GM12875 (cell line): ENCODE measurements at regions not wholly inside any gene's neighbourhood (a gene's known extent, or its start where the extent isn't known, plus 50 kb on each side); places are given as distances from the start of the nearest gene placed in this dataset.
"Not testable (repeated sequence)": the region's sequence is repeated elsewhere in the genome, so short reads cannot be mapped to it uniquely, and the experiment has no call there.

Source experiments
- H3K4me3 ChIP-seq: one replicate; pipeline ENCODE4 v1.5.1; 2011; ENCODE audit warnings: low read depth, low read length, control low read depth
- TF ChIP-seq, protein P1 (sequence below): IDR thresholded peaks from 2 replicates; pipeline ENCODE4 v1.5.1; 2011; ENCODE audit warnings: low read depth, mild to moderate bottlenecking, control low read depth, inconsistent platforms, low read length, moderate library complexity, borderline replicate concordance; ENCODE audit not compliant: insufficient read depth

DNA sequence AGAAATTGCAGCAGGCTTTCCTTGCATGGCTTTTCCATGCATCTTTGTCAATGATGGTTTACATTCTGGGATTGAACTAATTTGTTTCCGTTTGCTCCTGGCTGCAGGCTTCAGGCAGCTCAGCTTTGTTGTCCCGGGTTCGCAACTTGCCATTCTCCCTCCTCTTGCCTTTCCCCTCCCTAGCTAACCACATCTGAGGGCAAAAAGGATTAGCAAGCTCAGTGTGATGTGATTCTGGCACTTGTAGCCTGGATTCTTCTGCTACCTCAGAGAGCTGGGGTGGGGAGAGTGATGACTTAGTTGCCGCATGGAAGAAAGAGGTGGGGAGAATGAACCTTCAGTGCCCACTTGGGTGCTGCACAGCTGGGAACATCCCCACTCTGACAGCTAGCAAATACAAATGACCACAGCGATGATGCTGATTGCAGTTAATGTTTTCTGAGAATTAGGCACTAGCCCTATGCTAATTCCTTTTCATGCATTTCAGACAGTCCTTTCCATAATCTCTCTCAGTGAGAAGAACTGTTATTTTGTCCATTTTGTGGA, 120.2 kb upstream of the SALL1 start:
- no peak overlapping the region for H3K4me3 ChIP-seq
- TF ChIP-seq, protein P1, sequence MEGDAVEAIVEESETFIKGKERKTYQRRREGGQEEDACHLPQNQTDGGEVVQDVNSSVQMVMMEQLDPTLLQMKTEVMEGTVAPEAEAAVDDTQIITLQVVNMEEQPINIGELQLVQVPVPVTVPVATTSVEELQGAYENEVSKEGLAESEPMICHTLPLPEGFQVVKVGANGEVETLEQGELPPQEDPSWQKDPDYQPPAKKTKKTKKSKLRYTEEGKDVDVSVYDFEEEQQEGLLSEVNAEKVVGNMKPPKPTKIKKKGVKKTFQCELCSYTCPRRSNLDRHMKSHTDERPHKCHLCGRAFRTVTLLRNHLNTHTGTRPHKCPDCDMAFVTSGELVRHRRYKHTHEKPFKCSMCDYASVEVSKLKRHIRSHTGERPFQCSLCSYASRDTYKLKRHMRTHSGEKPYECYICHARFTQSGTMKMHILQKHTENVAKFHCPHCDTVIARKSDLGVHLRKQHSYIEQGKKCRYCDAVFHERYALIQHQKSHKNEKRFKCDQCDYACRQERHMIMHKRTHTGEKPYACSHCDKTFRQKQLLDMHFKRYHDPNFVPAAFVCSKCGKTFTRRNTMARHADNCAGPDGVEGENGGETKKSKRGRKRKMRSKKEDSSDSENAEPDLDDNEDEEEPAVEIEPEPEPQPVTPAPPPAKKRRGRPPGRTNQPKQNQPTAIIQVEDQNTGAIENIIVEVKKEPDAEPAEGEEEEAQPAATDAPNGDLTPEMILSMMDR: no peak

DNA sequence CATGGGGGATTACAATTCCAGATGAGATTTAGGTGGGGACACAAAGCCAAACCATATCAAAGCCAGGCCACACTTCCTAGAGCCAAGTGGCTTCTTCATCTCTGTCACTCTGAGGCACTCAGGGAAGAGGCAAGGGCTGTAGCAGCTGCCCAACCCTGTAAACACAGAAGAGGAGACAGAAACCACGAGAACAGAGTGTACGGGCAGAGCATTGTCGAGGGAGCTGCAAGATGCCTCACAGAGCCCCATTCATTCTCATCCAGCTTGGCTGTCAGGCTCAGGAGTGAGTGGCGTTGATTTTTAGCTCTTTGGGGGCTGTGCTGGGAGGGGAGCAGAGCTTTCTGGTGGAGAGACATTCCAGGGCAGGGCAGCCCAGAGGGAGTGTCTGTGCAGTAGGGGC, 117.2 kb upstream of the SALL1 start:
- TF ChIP-seq, protein P1: no peak
- no peak overlapping the region for H3K4me3 ChIP-seq

DNA sequence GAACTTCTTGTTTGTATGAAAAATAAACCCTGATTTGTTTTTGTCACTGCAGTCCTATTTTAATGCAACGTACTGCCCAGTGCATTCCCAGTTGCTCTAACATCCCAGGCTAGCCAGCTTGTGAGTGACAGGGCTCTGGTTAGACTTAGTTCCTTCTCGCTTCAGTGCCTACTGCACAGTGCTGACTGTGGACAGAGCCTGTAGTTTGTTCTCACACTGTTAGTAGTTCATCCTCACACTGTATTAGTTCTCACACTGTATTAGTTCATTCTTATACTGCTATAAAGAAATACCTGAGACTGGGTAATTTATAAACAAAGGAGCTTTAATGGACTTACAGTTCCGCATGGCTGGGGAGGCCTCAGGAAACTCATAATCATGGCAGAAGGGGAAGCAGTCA, 116.6 kb upstream of the SALL1 start:
- TF ChIP-seq, protein P1: no peak
- no peak overlapping the region for H3K4me3 ChIP-seq

DNA sequence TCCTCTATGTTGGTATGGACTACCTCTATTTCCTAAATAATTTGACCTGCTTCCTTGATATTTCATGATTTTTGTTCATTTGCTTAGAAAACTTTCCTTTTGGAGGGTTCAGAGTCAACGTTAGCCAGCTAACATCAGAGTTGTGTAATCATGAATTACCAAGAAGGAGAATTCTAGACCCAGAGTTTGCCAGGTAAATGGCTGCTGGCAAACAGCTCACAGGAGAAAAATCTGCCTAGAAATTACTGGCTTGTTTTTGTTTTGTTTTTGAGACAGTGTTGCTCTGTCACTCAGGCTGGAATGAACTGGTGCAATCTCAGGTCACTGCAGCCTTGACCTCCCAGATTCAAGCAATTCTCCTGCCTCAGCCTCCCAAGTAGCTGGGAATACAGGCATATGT, 111.4 kb upstream of the SALL1 start:
- H3K4me3 ChIP-seq: no peak overlapping the region

DNA sequence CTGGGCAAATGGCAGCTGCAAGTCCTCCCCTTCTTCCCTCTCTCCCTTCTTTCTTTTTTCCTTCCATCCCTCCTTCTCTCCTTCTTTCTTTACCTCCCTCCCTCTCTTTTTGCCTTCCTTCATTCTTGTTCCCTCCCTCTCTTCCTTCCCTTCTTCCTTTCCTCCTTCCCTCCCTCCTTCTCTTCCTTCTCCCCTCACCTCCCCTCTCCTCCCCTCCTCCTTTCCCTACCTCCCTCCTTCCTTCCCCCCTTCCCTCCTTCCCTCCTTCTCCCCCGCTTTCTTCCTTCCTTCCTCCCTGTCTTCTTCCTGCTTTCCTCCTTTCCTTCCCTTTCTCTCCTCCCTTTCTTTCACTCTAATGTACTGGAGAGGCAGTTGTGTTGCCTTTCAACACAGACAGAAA, 110.8 kb upstream of the SALL1 start:
- no peak overlapping the region for H3K4me3 ChIP-seq
- TF ChIP-seq, protein P1: no peak

More for the DNA sequence above, 111.4 kb upstream of the SALL1 start:
- TF ChIP-seq, protein P1: no peak

DNA sequence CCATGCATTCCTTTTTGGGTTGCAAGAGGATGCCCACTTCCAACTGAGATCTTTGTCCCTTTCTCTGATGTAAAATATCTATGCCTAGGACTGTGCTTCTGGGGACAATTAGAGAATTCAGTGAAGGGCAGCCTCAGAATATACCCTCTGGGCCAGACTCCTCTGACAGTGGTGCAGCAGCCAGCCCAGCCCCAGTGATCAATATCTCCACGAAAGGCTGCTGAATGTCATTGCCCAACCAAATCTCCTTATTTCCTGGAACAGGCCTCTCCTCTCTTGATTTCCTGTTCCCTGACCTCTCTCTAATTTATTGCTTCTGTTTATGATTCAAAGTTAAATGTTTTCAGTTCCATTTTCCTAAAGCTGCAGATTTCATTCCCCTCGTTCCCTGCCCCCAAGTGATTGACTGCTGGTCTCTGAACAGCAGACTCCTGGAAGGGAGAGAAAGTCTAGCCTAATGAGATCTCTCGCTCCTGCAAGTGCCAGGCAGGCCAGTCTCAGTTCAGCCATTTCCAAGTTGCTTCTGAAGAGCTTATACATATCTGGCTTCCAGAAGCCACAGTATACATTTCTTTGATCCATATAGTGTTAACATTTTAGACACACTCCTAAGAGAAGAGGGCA, 104.4 kb upstream of the SALL1 start:
- no peak overlapping the region for H3K4me3 ChIP-seq
- TF ChIP-seq, protein P1: no peak

DNA sequence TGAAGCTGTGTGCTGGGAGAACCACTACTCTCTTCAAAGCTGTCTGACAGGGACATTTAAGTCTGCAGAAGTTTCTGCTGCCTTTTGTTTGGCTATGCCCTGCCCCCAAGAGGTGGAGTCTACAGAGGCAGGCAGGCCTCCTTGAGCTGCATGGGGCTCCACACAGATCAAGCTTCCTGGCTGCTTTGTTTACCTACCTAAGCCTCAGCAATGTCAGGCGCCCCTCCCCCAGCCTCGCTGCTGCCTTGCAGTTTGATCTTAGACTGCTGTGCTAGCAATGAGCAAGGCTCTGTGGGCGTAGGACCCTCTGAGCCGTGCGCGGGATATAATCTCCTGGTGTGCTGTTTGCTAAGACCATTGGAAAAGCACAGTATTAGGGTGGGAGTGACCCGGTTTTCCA, 103.3 kb upstream of the SALL1 start:
- not testable (repeated sequence) for H3K4me3 ChIP-seq

DNA sequence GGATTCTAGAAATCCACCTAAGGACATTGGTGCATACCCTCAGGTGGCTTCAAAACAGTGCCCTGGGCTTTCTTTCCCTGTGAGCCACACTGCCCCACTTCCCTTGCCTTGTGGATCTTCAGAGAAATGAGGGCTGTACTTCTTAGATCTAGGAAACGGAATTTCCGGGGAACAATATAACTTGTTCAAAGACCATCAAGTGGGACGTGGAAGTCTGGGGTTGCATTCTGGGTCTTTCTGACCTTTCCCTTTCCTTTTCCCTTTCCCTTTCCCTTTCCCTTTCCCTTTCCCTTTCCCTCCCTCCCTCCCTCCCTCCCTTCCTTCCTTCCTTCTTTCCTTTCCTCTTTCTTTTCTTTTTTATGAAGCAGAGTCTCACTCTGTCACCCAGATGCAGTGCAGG, 97.1 kb upstream of the SALL1 start:
- TF ChIP-seq, protein P1: no peak
- no peak overlapping the region for H3K4me3 ChIP-seq
